NB4 (cell line): ENCODE measurements at regions not wholly inside any gene's neighbourhood (a gene's known extent, or its start where the extent isn't known, plus 50 kb on each side); places are given as distances from the start of the nearest gene placed in this dataset.

Experiments used
- DNase-seq: peaks from one replicate; pipeline ENCODE4 v3.0.0; 2010; ENCODE audit warnings: low read depth
- H3K4me3 ChIP-seq: one replicate; pipeline ENCODE4 v1.5.1; 2011; ENCODE audit warnings: mild to moderate bottlenecking, low read depth, low read length, moderate library complexity
- CTCF ChIP-seq: IDR thresholded peaks from one replicate; pipeline ENCODE4 v1.5.1; 2012; ENCODE audit warnings: low read depth, low read length
- MAX ChIP-seq: IDR thresholded peaks from 2 replicates; pipeline ENCODE4 v1.6.1; 2011; ENCODE audit warnings: low read depth, low read length
- MYC ChIP-seq: IDR thresholded peaks from 2 replicates; pipeline ENCODE4 v1.6.1; 2011; ENCODE audit warnings: low read depth, low read length
- POLR2A ChIP-seq: IDR thresholded peaks from 2 replicates; pipeline ENCODE4 v1.6.1; 2011; ENCODE audit warnings: mild to moderate bottlenecking; ENCODE audit not compliant: insufficient read length; ENCODE audit errors: extremely low read depth

- DNase-seq: no peak
- H3K4me3 ChIP-seq: no peak overlapping the region
- no peak for TF ChIP-seq CTCF
- TF ChIP-seq MAX: no peak
- no peak for TF ChIP-seq POLR2A
- no peak for TF ChIP-seq MYC
Observed at GRCh38 chr12:60014436-60014835, 418.6 kb downstream of the SLC16A7 start.

- DNase-seq: no peak
- TF ChIP-seq MYC (no peak), CTCF (no peak), MAX (no peak), POLR2A (no peak)
- H3K4me3 ChIP-seq: no peak overlapping the region
Observed at GRCh38 chr12:60020068-60020467, 424.2 kb downstream of the SLC16A7 start.

- no peak overlapping the region for H3K4me3 ChIP-seq
- DNase-seq: no peak
- no peak for TF ChIP-seq POLR2A
- no peak for TF ChIP-seq MYC
- no peak for TF ChIP-seq MAX
- TF ChIP-seq CTCF: no peak
Observed at GRCh38 chr12:60021235-60021634, 425.4 kb downstream of the SLC16A7 start.

- DNase-seq: no peak
- TF ChIP-seq MAX: no peak
- TF ChIP-seq MYC: no peak
- no peak for TF ChIP-seq POLR2A
- no peak overlapping the region for H3K4me3 ChIP-seq
Observed at GRCh38 chr12:60027266-60027665, 431.4 kb downstream of the SLC16A7 start.

- H3K4me3 ChIP-seq: no peak overlapping the region
- TF ChIP-seq MAX (no peak), CTCF (no peak), MYC (no peak), POLR2A (no peak)
- DNase-seq: no peak
Observed at GRCh38 chr12:60034147-60034546, 438.3 kb downstream of the SLC16A7 start.

- TF ChIP-seq MYC (no peak), CTCF (no peak), POLR2A (no peak), MAX (no peak)
- H3K4me3 ChIP-seq: no peak overlapping the region
- DNase-seq: no peak
Observed at GRCh38 chr12:60035835-60036234, 440.0 kb downstream of the SLC16A7 start.
